SK-N-MC (cell line): ENCODE measurements at regions not wholly inside any gene's neighbourhood (a gene's known extent, or its start where the extent isn't known, plus 50 kb on each side); places are given as distances from the start of the nearest gene placed in this dataset.
"Not testable (repeated sequence)": the region's sequence is repeated elsewhere in the genome, so short reads cannot be mapped to it uniquely, and the experiment has no call there.

Experiments used
- DNase-seq: peaks from one replicate; pipeline ENCODE4 v3.0.0-alpha.2; 2011; ENCODE audit warnings: low read depth, low spot score
- H3K27ac ChIP-seq: fragments of 200-600 bp; sonication (generic); 2 replicates; pipeline ENCODE4 v1.5.1; 2016; ENCODE audit warnings: mixed run types
- H3K36me3 ChIP-seq: fragments of 200-600 bp; sonication (generic); 2 replicates; pipeline ENCODE4 v1.6.1; 2017; ENCODE audit warnings: antibody characterized with exemption, low read length, mixed read lengths; ENCODE audit not compliant: insufficient read depth
- H3K4me3 ChIP-seq: fragments of 200-600 bp; sonication (generic); 2 replicates; pipeline ENCODE4 v1.5.1; 2016
- H3K9ac ChIP-seq: fragments of 200-600 bp; sonication (generic); 2 replicates; pipeline ENCODE4 v1.8.0; 2017; ENCODE audit warnings: mixed run types, mixed read lengths; ENCODE audit not compliant: insufficient read length
- H3K9me3 ChIP-seq: fragments of 200-600 bp; sonication (generic); 2 replicates; pipeline ENCODE4 v1.6.1; 2017; ENCODE audit warnings: low read depth, mild to moderate bottlenecking, antibody characterized with exemption, low read length, moderate library complexity, mixed read lengths
- EZH2 ChIP-seq: fragments of 200-600 bp; sonication (generic); IDR thresholded peaks from one replicate; pipeline ENCODE4 v1.6.1; 2017; ENCODE audit warnings: antibody characterized with exemption
- FOXP2 ChIP-seq: optimal IDR thresholded peaks from 2 replicates; pipeline ENCODE3; 2011; ENCODE audit warnings: mild to moderate bottlenecking, moderate library complexity; ENCODE audit not compliant: insufficient read depth; ENCODE audit errors: extremely low read length, control extremely low read depth
- POLR2AphosphoS5 ChIP-seq: IDR thresholded peaks from 2 replicates; pipeline ENCODE4 v1.6.1; 2012; ENCODE audit warnings: mild to moderate bottlenecking, low read depth, low read length, borderline replicate concordance

DNA sequence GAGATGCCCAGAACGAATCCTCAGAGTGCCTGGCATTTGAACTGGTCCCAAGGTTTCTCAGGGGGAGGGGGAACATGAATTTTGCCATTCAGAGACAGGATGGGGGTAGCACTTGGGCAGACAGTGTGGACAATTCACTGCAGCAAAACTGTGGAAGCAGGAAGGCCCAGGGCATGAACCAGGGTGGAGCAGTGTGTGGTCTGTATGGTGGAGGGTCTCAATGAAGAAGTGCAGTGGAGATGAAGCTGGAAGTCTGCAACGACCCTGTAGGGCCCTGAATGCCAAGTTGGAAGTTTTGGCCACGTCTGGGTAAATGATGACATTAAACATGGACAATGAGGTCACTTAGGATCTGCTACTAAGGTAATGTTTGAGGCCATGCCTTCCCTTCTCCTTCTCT, 273.9 kb downstream of the CDK5RAP2 start:
- H3K36me3 ChIP-seq, result no peaks in the 10 kb centered on the region

DNA sequence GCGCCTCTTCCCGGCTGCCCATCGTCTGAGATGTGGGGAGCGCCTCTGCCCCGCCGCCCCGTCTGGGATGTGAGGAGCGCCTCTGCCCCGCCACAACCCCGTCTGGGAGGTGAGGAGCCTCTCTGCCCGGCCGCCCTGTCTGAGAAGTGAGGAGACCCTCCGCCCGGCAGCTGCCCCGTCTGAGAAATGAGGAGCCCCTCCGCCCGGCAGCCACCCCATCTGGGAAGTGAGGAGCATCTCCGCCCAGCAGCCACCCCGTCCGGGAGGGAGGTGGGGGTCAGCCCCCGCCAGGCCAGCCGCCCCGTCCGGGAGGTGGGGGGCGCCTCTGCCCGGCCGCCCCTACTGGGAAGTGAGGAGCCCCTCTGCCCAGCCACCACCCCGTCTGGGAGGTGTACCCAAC, 275.1 kb downstream of the CDK5RAP2 start:
- not testable (repeated sequence) for H3K27ac ChIP-seq, H3K36me3 ChIP-seq, H3K9me3 ChIP-seq, H3K9ac ChIP-seq, DNase-seq, H3K4me3 ChIP-seq

More for the DNA sequence above, 273.9 kb downstream of the CDK5RAP2 start:
- DNase-seq, result no peak
- TF ChIP-seq EZH2, result no peak
- no peak for TF ChIP-seq POLR2AphosphoS5
- no peak for TF ChIP-seq FOXP2
- Histone ChIP-seq H3K9me3 (no peaks in the 10 kb centered on the region), H3K27ac (no peak overlapping the region), H3K9ac (no peak overlapping the region), H3K4me3 (no peak overlapping the region)

DNA sequence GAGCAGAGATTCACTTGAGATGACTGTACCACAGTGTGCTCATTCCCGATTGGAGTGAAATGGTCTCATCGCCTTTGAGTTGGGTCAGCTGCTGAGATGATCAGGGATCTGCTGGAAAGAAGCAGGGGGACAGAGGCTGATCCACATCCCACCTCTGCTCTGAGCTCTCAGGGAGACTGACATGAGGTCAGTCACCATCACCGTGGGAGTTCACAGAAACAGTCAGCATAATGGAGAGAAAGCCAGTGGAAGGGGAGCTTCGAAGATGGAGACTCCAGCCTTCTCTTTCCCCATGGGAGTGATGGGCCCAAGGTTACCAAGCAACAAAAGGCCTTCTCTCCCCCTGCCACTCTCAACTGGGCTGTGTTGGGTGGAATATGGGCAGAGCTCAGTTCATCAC, 276.4 kb downstream of the CDK5RAP2 start:
- H3K36me3 ChIP-seq, result no peaks in the 10 kb centered on the region
- no peaks in the 10 kb centered on the region for H3K9me3 ChIP-seq
- TF ChIP-seq POLR2AphosphoS5 (no peak), EZH2 (no peak), FOXP2 (no peak)
- H3K9ac ChIP-seq, result no peak overlapping the region
- H3K4me3 ChIP-seq, result no peak overlapping the region
- H3K27ac ChIP-seq, result no peak overlapping the region
- no peak for DNase-seq

GRCh38 chr9:120299785-120300184, 280.2 kb downstream of the CDK5RAP2 start:
- no peak overlapping the region for H3K27ac ChIP-seq
- H3K36me3 ChIP-seq, result no peaks in the 10 kb centered on the region
- TF ChIP-seq EZH2, result no peak
- TF ChIP-seq POLR2AphosphoS5, result no peak
- no peak for TF ChIP-seq FOXP2
- no peak overlapping the region for H3K4me3 ChIP-seq
- H3K9me3 ChIP-seq, result no peaks in the 10 kb centered on the region
- no peak for DNase-seq
- no peak overlapping the region for H3K9ac ChIP-seq

DNA sequence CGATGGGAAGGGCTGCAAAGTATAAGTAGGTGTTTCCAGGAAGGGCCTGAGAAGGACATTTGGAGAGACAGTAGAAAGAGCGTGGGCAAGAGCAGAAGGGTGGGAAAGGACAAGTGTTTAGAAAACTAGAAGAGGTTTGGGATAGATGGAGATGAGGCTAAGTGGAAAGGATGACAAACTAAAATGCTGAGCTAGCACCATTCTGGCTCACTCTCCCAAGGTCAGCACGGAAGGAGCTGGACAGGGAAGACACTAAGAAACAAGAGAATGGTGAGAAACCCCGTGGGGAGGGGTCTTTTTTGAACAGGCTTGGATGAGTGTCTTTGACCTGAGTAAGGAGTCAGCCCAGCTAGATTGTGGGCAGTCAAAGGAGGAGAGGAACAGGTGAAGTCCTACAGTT, 286.0 kb downstream of the CDK5RAP2 start:
- Histone ChIP-seq H3K9ac (no peak overlapping the region), H3K4me3 (no peak overlapping the region), H3K27ac (no peak overlapping the region), H3K9me3 (no peaks in the 10 kb centered on the region), H3K36me3 (no peaks in the 10 kb centered on the region)
- no peak for DNase-seq
- TF ChIP-seq EZH2, result no peak

DNA sequence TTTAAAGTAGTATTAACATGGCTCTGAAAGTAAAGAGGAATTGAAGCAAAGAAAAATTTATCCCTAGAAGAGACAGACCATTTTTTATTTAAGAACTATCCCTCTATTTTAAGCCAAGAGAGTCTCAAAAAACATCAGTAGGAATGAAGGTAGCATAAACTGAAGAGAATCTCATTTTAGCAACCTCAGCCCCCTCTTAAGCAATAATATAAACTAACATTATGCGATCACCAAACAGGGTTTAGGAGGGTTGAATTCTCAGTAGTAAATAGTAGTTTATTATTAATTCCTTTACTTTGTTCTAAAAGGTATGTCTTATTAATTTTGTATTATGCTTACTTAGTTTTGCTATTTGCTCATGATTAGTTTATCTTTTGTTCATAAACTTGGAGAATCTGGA, 287.4 kb downstream of the CDK5RAP2 start:
- H3K9me3 ChIP-seq, result no peaks in the 10 kb centered on the region
- H3K9ac ChIP-seq, result no peak overlapping the region
- no peak overlapping the region for H3K27ac ChIP-seq
- no peak for TF ChIP-seq FOXP2
- no peak for TF ChIP-seq EZH2
- no peak for TF ChIP-seq POLR2AphosphoS5
- H3K4me3 ChIP-seq, result no peak overlapping the region
- no peaks in the 10 kb centered on the region for H3K36me3 ChIP-seq
- no peak for DNase-seq

GRCh38 chr9:120291050-120291449, 288.9 kb downstream of the CDK5RAP2 start:
- TF ChIP-seq EZH2 (no peak), POLR2AphosphoS5 (no peak), FOXP2 (no peak)

DNA sequence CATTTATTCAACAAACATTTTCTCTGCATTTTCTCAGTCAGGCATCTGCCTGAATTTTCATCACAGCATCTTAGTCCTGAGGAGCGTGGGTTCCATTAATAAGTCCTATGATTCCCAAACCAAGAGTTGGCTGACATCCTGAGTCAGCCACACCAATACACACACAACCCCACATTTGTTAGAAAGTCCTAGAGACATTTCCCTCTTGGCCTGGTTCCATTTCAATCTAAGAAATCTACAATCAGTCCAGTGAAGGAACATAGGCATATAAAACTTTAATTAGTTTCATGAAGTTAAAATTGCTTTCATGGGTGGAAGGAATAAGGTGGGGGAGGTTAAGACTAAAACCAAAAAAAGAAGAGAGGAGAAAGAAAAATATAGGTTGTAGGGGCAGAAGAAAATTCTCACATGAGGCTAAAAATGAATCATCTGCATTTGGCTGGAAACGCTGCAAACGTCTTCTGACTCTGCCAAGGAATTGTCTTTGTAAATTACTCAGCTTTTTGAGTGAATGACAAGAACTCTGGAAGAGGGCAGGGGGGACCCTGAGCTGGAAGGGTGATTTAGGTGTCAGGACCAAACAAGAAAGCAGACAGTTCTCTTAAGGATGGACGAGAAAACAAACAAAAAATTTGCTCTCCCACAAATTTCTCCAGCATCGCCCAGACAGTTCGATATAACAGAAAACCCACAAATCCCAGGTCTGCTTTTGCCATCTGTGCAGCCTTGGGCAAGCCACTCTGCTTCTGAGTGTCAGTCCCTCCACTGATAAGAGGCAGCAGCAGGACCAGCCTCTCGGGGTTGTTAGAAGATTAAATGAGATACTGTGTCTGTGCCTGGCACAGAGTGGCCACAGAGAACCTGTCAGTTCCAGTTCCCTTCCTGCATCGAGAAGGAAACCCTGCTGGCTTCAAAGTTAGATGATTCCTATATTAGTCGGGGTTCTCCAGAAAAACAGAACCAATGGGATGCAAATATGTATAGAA, 289.7 kb downstream of the CDK5RAP2 start:
- no peak overlapping the region for H3K4me3 ChIP-seq
- no peak overlapping the region for H3K9ac ChIP-seq
- no peak for DNase-seq
- no peaks in the 10 kb centered on the region for H3K36me3 ChIP-seq
- no peaks in the 10 kb centered on the region for H3K9me3 ChIP-seq
- H3K27ac ChIP-seq, result no peak overlapping the region
- no peak for TF ChIP-seq POLR2AphosphoS5
- TF ChIP-seq FOXP2, result no peak
- TF ChIP-seq EZH2, result no peak

More at GRCh38 chr9:120291050-120291449, 288.9 kb downstream of the CDK5RAP2 start:
- H3K9ac ChIP-seq, result no peak overlapping the region
- no peaks in the 10 kb centered on the region for H3K36me3 ChIP-seq
- no peak overlapping the region for H3K27ac ChIP-seq
- H3K4me3 ChIP-seq, result no peak overlapping the region
- H3K9me3 ChIP-seq, result no peaks in the 10 kb centered on the region
- DNase-seq, result no peak

DNA sequence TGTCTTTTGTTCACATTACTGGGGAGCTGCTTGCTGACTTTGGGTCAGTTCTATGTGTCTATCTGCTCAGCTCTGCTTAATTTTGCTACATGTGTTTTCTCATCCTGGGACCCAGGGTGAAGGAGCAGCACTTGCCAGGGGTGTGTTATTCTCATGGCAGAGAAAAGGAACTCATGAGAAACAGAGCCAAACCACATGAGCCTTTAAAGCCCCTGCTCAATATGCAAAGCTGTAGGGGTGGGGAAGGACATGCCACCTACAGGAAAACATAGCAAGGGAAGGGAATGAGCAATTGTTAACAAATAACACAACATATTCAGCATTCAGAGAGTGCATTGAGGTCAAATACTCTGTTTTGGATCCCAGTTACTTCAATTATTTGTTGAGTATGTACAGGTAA, 290.9 kb downstream of the CDK5RAP2 start:
- H3K36me3 ChIP-seq, result no peaks in the 10 kb centered on the region
- no peak overlapping the region for H3K4me3 ChIP-seq
- TF ChIP-seq EZH2 (no peak), FOXP2 (no peak), POLR2AphosphoS5 (no peak)
- no peak overlapping the region for H3K27ac ChIP-seq
- H3K9ac ChIP-seq, result no peak overlapping the region
- DNase-seq, result no peak
- no peaks in the 10 kb centered on the region for H3K9me3 ChIP-seq

GRCh38 chr9:120286530-120286929, 293.4 kb downstream of the CDK5RAP2 start:
- TF ChIP-seq EZH2 (no peak), FOXP2 (no peak), POLR2AphosphoS5 (no peak)
- H3K36me3 ChIP-seq, result no peaks in the 10 kb centered on the region
- H3K9me3 ChIP-seq, result no peaks in the 10 kb centered on the region
- H3K4me3 ChIP-seq, result no peak overlapping the region
- no peak overlapping the region for H3K27ac ChIP-seq
- no peak overlapping the region for H3K9ac ChIP-seq
- DNase-seq, result no peak
